Fibroblast of villous mesenchyme (primary cell): ENCODE measurements at regions not wholly inside any gene's neighbourhood (a gene's known extent, or its start where the extent isn't known, plus 50 kb on each side); places are given as distances from the start of the nearest gene placed in this dataset.
A peak's percentile ranks its signal among the peaks of the same experiment; 100 is the strongest.

ENCODE experiments used
- DNase-seq: peaks from one replicate; pipeline ENCODE4 v3.0.0-alpha.2; 2010; ENCODE audit warnings: low read depth
- H3K4me3 ChIP-seq: 2 replicates; pipeline ENCODE4 v1.5.1; 2011; ENCODE audit warnings: low read depth, mild to moderate bottlenecking, low read length
- TF ChIP-seq, protein P1 (sequence below): IDR thresholded peaks from 2 replicates; pipeline ENCODE4 v1.5.1; 2012; ENCODE audit warnings: low read depth, mild to moderate bottlenecking, low read length; ENCODE audit not compliant: insufficient read depth

DNA sequence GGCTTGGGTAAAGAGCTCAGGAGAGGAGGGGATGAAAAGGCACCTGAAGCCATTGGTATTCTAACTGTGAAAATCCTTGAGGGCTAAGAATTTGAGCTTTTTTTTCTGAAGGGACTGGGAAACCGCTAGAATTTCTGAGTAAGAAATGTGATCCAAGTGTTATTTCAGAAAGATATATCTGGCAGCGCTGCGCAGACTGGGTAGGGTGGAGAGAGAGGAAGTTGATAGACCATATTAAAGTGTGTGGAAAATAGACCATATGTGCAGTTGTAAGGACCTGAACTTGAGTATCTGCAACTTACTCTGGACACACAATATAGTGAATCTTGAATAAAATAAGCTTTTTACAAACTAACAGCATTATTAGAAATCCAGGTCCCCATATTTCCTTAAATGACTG, 427.4 kb downstream of the NDFIP2 start:
- DNase-seq = no peak
- TF ChIP-seq, protein P1, sequence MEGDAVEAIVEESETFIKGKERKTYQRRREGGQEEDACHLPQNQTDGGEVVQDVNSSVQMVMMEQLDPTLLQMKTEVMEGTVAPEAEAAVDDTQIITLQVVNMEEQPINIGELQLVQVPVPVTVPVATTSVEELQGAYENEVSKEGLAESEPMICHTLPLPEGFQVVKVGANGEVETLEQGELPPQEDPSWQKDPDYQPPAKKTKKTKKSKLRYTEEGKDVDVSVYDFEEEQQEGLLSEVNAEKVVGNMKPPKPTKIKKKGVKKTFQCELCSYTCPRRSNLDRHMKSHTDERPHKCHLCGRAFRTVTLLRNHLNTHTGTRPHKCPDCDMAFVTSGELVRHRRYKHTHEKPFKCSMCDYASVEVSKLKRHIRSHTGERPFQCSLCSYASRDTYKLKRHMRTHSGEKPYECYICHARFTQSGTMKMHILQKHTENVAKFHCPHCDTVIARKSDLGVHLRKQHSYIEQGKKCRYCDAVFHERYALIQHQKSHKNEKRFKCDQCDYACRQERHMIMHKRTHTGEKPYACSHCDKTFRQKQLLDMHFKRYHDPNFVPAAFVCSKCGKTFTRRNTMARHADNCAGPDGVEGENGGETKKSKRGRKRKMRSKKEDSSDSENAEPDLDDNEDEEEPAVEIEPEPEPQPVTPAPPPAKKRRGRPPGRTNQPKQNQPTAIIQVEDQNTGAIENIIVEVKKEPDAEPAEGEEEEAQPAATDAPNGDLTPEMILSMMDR = no peak
- no peak overlapping the region for H3K4me3 ChIP-seq

GRCh38 chr13:79907527-79907926, 426.6 kb downstream of the NDFIP2 start:
- no peak overlapping the region for H3K4me3 ChIP-seq
- peak; percentile 48 for DNase-seq
- TF ChIP-seq, protein P1 = no peak

DNA sequence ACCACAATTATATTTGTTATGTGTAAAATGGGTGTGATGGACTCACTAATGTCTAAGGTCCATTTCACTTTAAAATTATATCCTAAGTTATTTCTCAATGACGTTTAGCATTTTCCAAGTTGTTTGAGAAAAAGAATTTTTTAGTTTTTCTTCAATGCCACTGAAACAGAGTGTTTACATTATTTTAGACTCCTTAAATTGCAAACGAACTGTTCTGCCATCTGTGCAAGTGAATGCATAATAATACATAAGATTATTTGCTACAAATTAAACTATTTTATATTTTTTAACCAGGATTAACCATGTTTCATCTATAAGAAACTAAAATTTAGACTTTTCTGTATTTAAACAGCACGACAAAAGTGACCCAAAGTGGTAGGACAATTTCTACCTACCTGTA, 425.4 kb downstream of the NDFIP2 start:
- TF ChIP-seq, protein P1 = no peak
- H3K4me3 ChIP-seq = no peak overlapping the region
- DNase-seq = no peak

DNA sequence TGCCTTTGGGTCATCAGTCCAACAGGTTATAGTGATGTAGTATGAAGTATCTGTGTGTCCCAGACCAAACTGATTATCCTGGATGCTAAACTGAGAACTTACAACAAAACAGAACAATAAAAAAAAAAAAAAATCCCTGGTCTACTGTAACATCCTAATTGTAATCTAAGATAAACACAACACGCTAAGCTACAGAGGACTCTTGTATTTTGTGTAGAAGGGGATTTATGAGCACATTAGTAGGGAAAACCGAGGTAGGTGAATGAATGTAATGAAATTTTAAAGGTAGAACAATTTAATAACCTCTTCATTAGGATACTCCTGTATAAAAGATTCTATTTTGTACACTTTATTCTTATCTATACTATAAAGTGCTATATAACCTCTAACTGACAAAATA, 424.1 kb downstream of the NDFIP2 start:
- TF ChIP-seq, protein P1 = no peak
- no peak for DNase-seq
- no peak overlapping the region for H3K4me3 ChIP-seq

DNA sequence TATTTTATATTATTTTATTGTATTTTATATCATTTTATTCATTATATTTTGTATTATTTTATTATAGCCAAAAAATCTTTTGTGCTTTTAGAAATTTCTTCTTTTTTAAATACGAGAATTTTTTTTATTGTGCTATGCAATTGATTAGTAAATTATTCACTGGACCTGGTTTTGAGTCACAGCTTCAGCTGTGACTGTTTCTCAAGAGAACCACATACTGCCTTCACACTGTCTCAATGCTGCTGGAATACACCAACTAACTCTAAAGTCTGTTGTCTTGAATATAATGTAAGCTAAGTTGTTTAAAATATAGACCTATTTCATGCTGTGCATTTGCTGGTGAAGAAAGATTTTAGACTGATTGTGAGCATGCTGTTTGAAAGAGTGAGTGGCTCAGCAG, 423.6 kb downstream of the NDFIP2 start:
- no peak for DNase-seq
- TF ChIP-seq, protein P1 = no peak
- H3K4me3 ChIP-seq = no peak overlapping the region

GRCh38 chr13:79901336-79901735, 420.4 kb downstream of the NDFIP2 start:
- DNase-seq = peak; percentile 64
- no peak overlapping the region for H3K4me3 ChIP-seq
- TF ChIP-seq, protein P1 = peak; percentile 34

DNA sequence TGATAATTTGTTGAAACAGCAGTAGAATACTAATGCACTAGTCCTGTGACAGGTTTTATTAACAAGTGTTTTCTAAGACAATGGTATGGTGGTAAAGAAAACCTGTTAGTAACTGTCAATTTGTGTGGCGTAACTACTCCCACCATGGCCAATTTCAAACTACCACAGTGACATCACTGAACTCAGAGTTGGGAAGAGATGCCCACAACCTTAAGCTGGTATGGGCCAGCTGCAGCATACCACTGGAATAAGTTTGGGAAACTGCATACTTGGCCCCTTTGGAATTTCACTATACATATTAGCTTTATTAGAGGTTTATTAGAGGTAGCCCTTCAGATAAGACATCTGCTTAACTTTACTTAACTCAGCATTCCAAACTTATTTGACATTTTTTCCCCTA, 419.4 kb downstream of the NDFIP2 start:
- TF ChIP-seq, protein P1 = no peak
- DNase-seq = no peak
- H3K4me3 ChIP-seq = no peak overlapping the region
